ENCODE measurements at regions not wholly inside any gene's neighbourhood (a gene's known extent, or its start where the extent isn't known, plus 50 kb on each side); places are given as distances from the start of the nearest gene placed in this dataset.

DNA sequence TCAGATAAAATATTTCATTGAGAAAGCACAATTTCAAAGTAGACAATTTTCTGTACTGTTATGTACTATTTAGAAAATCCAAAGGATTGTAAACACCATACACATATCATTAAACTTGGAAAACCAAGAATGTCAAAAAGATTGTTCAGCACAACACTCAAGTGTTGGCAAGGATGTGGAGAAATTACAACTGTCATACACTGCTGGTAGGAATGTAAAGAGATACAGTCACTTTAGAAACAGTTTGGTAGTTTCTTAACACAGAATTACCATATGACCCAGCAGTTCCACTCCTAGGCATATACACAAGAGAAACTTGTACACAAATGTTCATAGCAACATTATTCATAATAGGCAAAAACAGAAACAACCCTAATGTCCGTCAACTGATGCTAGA is 71.2 kb downstream of the OR2K2 start:
- Histone ChIP-seq H3K27me3 (ENCODE audit: insufficient read depth, low read length) (no peaks in the 10 kb centered on the region), H3K4me3 (ENCODE audit: low read depth, low read length, poor library complexity, severe bottlenecking) (no peak overlapping the region), H3K9me3 (ENCODE audit: low read length) (no peaks in the 10 kb centered on the region), H3K9me2 (ENCODE audit: low read depth, low read length) (no peaks in the 10 kb centered on the region), H2AFZ (ENCODE audit: low read length) (no peak overlapping the region), H3K4me2 (ENCODE audit: low read length) (no peak overlapping the region), H4K20me1 (ENCODE audit: insufficient read depth, low read length) (no peaks in the 10 kb centered on the region), H3K4me1 (ENCODE audit: insufficient read depth, low read length, severe bottlenecking) (no peaks in the 10 kb centered on the region), H3K36me3 (ENCODE audit: insufficient read depth, low read length) (no peaks in the 10 kb centered on the region), H3K79me2 (ENCODE audit: insufficient read depth, low read length) (no peaks in the 10 kb centered on the region), H3K27ac (ENCODE audit: low read depth, low read length, poor library complexity, severe bottlenecking) (no peak overlapping the region), H3K9ac (ENCODE audit: low read length) (no peak overlapping the region), H3F3A (ENCODE audit: insufficient read depth, low read length) (no peaks in the 10 kb centered on the region)
- TF ChIP-seq, protein P1, sequence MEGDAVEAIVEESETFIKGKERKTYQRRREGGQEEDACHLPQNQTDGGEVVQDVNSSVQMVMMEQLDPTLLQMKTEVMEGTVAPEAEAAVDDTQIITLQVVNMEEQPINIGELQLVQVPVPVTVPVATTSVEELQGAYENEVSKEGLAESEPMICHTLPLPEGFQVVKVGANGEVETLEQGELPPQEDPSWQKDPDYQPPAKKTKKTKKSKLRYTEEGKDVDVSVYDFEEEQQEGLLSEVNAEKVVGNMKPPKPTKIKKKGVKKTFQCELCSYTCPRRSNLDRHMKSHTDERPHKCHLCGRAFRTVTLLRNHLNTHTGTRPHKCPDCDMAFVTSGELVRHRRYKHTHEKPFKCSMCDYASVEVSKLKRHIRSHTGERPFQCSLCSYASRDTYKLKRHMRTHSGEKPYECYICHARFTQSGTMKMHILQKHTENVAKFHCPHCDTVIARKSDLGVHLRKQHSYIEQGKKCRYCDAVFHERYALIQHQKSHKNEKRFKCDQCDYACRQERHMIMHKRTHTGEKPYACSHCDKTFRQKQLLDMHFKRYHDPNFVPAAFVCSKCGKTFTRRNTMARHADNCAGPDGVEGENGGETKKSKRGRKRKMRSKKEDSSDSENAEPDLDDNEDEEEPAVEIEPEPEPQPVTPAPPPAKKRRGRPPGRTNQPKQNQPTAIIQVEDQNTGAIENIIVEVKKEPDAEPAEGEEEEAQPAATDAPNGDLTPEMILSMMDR (IDR thresholded peaks at IDR 0.05; ENCODE audit: low read length), result no peak
- no peak for TF ChIP-seq EZH2 (IDR thresholded peaks at IDR 0.05; ENCODE audit: borderline replicate concordance, low read length)

DNA sequence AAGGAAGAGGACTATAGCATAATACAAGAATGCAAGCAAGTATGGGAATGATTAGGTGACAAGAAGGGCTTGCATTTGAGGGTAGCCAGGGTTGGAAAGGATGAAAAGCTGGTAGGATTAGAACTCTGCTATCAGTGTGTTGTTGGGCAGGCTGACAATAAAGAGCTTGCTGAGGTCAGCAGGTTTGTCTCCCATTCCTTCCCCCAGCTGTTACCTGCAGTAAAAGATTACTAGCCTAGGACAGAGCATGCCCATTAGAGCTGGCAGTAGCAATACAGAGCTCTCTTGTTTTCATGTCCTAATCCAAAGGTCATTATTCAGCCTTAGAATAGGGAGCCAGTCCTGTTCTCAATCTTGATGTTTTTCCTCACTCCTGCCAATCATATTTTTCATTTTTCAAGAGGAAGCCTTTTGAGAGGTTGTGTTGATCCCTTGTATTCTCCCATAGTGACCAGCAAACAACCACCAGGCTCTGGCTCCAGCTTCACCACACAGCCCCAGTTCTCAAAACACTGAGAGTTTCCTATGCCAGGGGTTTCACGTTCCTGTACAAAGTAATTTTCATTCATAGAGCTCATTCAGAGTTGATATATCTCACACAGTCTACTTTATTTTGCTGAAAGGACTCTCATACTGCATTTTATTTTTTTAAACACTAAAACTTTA is 71.7 kb downstream of the OR2K2 start:
- H4K20me1 ChIP-seq (ENCODE audit: insufficient read depth, low read length), result no peaks in the 10 kb centered on the region
- H3K9me3 ChIP-seq (ENCODE audit: low read length), result no peaks in the 10 kb centered on the region
- H3K27ac ChIP-seq (ENCODE audit: low read depth, low read length, poor library complexity, severe bottlenecking), result no peak overlapping the region
- no peaks in the 10 kb centered on the region for H3K36me3 ChIP-seq (ENCODE audit: insufficient read depth, low read length)
- no peaks in the 10 kb centered on the region for H3K9me2 ChIP-seq (ENCODE audit: low read depth, low read length)
- H3K9ac ChIP-seq (ENCODE audit: low read length), result no peak overlapping the region
- TF ChIP-seq, protein P1 (IDR thresholded peaks at IDR 0.05; ENCODE audit: low read length), result no peak
- no peak for TF ChIP-seq EZH2 (IDR thresholded peaks at IDR 0.05; ENCODE audit: borderline replicate concordance, low read length)
- H3K4me2 ChIP-seq (ENCODE audit: low read length), result no peak overlapping the region
- no peaks in the 10 kb centered on the region for H3K4me1 ChIP-seq (ENCODE audit: insufficient read depth, low read length, severe bottlenecking)
- no peaks in the 10 kb centered on the region for H3F3A ChIP-seq (ENCODE audit: insufficient read depth, low read length)
- no peak overlapping the region for H2AFZ ChIP-seq (ENCODE audit: low read length)
- H3K4me3 ChIP-seq (ENCODE audit: low read depth, low read length, poor library complexity, severe bottlenecking), result no peak overlapping the region
- no peaks in the 10 kb centered on the region for H3K79me2 ChIP-seq (ENCODE audit: insufficient read depth, low read length)
- H3K27me3 ChIP-seq (ENCODE audit: insufficient read depth, low read length), result no peaks in the 10 kb centered on the region

DNA sequence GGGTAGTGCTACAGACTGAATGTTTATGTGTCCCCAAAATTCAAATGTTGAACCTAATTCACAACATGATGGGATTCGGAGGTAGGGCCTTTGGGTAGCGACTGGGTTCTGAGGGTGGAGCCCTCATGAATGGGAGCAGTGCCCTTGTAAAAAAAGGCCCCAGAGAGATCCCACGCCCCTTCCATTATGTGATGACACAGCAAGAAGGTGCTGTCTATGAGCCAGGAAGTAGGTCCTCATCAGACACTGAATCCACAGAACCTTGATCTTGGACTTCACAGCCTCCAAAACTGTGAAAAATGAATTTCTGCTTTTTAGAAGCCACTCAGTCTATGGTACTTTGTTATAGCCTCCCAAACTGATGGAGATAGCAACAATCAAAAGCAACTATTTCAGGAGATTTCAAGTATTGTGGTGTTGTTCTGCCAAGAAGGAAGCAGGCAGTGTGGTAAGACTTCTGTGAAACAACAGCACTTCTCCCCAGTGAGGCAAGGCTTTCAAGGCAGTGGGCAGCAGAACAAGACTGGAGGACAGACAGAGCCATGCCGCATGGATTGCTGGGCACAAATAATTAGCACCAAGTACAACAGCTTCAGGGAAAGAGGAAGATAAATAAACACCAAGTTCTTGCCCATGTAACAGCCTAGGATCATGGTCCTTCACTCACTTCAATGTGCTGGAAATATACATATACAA is 76.1 kb downstream of the OR2K2 start:
- Histone ChIP-seq H3K4me1 (ENCODE audit: insufficient read depth, low read length, severe bottlenecking) (no peaks in the 10 kb centered on the region), H3K4me3 (ENCODE audit: low read depth, low read length, poor library complexity, severe bottlenecking) (no peak overlapping the region), H3K79me2 (ENCODE audit: insufficient read depth, low read length) (no peaks in the 10 kb centered on the region), H3K4me2 (ENCODE audit: low read length) (no peak overlapping the region), H3F3A (ENCODE audit: insufficient read depth, low read length) (no peaks in the 10 kb centered on the region), H3K27ac (ENCODE audit: low read depth, low read length, poor library complexity, severe bottlenecking) (no peak overlapping the region), H3K36me3 (ENCODE audit: insufficient read depth, low read length) (no peaks in the 10 kb centered on the region; the same call in 1 of the 2 replicates), H2AFZ (ENCODE audit: low read length) (no peak overlapping the region), H4K20me1 (ENCODE audit: insufficient read depth, low read length) (no peaks in the 10 kb centered on the region), H3K27me3 (ENCODE audit: insufficient read depth, low read length) (no peaks in the 10 kb centered on the region), H3K9me2 (ENCODE audit: low read depth, low read length) (no peaks in the 10 kb centered on the region), H3K9me3 (ENCODE audit: low read length) (no peaks in the 10 kb centered on the region), H3K9ac (ENCODE audit: low read length) (no peak overlapping the region)
- TF ChIP-seq, protein P1 (IDR thresholded peaks at IDR 0.05; ENCODE audit: low read length), result no peak
- TF ChIP-seq EZH2 (IDR thresholded peaks at IDR 0.05; ENCODE audit: borderline replicate concordance, low read length), result no peak
